Vagina (tissue), 2 donors: ENCODE measurements at regions not wholly inside any gene's neighbourhood (a gene's known extent, or its start where the extent isn't known, plus 50 kb on each side); places are given as distances from the start of the nearest gene placed in this dataset.

Experiments
- DNase-seq, 2 donors: peaks; one replicate each; pipeline ENCODE4 v3.0.0-alpha.2; 2017; ENCODE audit errors: extremely low spot score in 2 of 2
- H3K27ac ChIP-seq: fragments of 200-600 bp; sonication (generic); one replicate; pipeline ENCODE4 v1.5.1; 2019
- H3K27me3 ChIP-seq: fragments of 200-600 bp; sonication (generic); one replicate; pipeline ENCODE4 v1.5.1; 2019
- H3K36me3 ChIP-seq, 2 donors: fragments of 200-600 bp; sonication (generic); one replicate each; pipeline ENCODE4 v1.5.1; 2017 to 2019
- H3K4me1 ChIP-seq: fragments of 200-600 bp; sonication (generic); one replicate; pipeline ENCODE4 v1.5.1; 2019
- H3K4me3 ChIP-seq, 2 donors: fragments of 200-600 bp; sonication (generic); 1 replicate in 1 of 2; 2 replicates in 1 of 2; pipeline ENCODE4 v1.5.1; 2016 to 2019
- H3K9me3 ChIP-seq: fragments of 200-600 bp; sonication (generic); one replicate; pipeline ENCODE4 v1.5.1; 2019
- CTCF ChIP-seq, 3 experiments: fragments of 450-650 bp in 2 of 3; fragments of 200-600 bp in 1 of 3; sonication (generic) in 1 of 3; IDR thresholded peaks; one replicate each; pipeline ENCODE4 v1.5.1; 2017 to 2019; ENCODE audit warnings: antibody characterized with exemption in 3 of 3, mild to moderate bottlenecking in 2 of 3, moderate library complexity in 2 of 3
- POLR2A ChIP-seq, 2 donors: fragments of 450-650 bp; IDR thresholded peaks; one replicate each; pipeline ENCODE4 v1.6.1; 2017; ENCODE audit warnings: antibody characterized with exemption in 2 of 2, mild to moderate bottlenecking in 2 of 2, moderate library complexity in 2 of 2
- POLR2AphosphoS5 ChIP-seq, 2 donors: sonication (generic); formaldehyde crosslinking; IDR thresholded peaks; one replicate each; pipeline ENCODE4 v1.9.0; 2017; ENCODE audit warnings: antibody characterized with exemption in 2 of 2, mild to moderate bottlenecking in 2 of 2, low read depth in 1 of 2; ENCODE audit not compliant: insufficient read depth in 1 of 2
- intact Hi-C: fragments of 100-400 bp; cut with DNase I; formaldehyde crosslinking; loops from one replicate; pipeline ENCODE4 v1.15.1; 2023

GRCh38 chr1:91616712-91617111, 116.1 kb downstream of the CDC7 start:
- Histone ChIP-seq H3K27me3 (no peaks in the 10 kb centered on the region), H3K4me3 (no peak overlapping the region), H3K4me1 (peaks cover 3% of the 10 kb centered on the region), H3K27ac (no peak overlapping the region), H3K9me3 (no peaks in the 10 kb centered on the region), H3K36me3 (no peaks in the 10 kb centered on the region)
- intact Hi-C loops = no loop called here
- no peak for DNase-seq
- no peak for TF ChIP-seq CTCF (IDR thresholded peaks at IDR 0.05)
- no peak for TF ChIP-seq POLR2AphosphoS5 (IDR thresholded peaks at IDR 0.05; ENCODE audit: insufficient read depth in 1 of 2, low read depth in 1 of 2)
- TF ChIP-seq POLR2A (IDR thresholded peaks at IDR 0.05) = no peak

GRCh38 chr1:91617285-91617765, 116.7 kb downstream of the CDC7 start:
- no peaks in the 10 kb centered on the region for H3K36me3 ChIP-seq
- no peak for DNase-seq
- intact Hi-C loops = no loop called here

GRCh38 chr1:91619881-91620280, 119.2 kb downstream of the CDC7 start:
- TF ChIP-seq POLR2A (IDR thresholded peaks at IDR 0.05) = no peak
- no peak for TF ChIP-seq POLR2AphosphoS5 (IDR thresholded peaks at IDR 0.05; ENCODE audit: insufficient read depth in 1 of 2, low read depth in 1 of 2)
- no peak for TF ChIP-seq CTCF (IDR thresholded peaks at IDR 0.05)
- no peaks in the 10 kb centered on the region for H3K9me3 ChIP-seq
- no peaks in the 10 kb centered on the region for H3K36me3 ChIP-seq
- no peak overlapping the region for H3K27ac ChIP-seq
- intact Hi-C loops = no loop called here
- H3K4me1 ChIP-seq = peaks cover 16% of the 10 kb centered on the region
- no peak for DNase-seq
- H3K27me3 ChIP-seq = no peaks in the 10 kb centered on the region
- H3K4me3 ChIP-seq = no peak overlapping the region

More at GRCh38 chr1:91617285-91617765, 116.7 kb downstream of the CDC7 start:
- H3K27ac ChIP-seq = no peak overlapping the region
- TF ChIP-seq CTCF (IDR thresholded peaks at IDR 0.05) = no peak
- TF ChIP-seq POLR2A (IDR thresholded peaks at IDR 0.05) = no peak
- no peak for TF ChIP-seq POLR2AphosphoS5 (IDR thresholded peaks at IDR 0.05; ENCODE audit: insufficient read depth in 1 of 2, low read depth in 1 of 2)
- no peak overlapping the region for H3K4me3 ChIP-seq
- peaks cover 9% of the 10 kb centered on the region for H3K4me1 ChIP-seq
- no peaks in the 10 kb centered on the region for H3K27me3 ChIP-seq
- no peaks in the 10 kb centered on the region for H3K9me3 ChIP-seq

GRCh38 chr1:91621360-91621759, 120.7 kb downstream of the CDC7 start:
- no peaks in the 10 kb centered on the region for H3K9me3 ChIP-seq
- no peaks in the 10 kb centered on the region for H3K36me3 ChIP-seq
- H3K27me3 ChIP-seq = no peaks in the 10 kb centered on the region
- no peak overlapping the region for H3K4me3 ChIP-seq
- intact Hi-C loops = no loop called here
- no peak for DNase-seq
- peaks cover 16% of the 10 kb centered on the region for H3K4me1 ChIP-seq
- no peak for TF ChIP-seq POLR2A (IDR thresholded peaks at IDR 0.05)
- no peak for TF ChIP-seq POLR2AphosphoS5 (IDR thresholded peaks at IDR 0.05; ENCODE audit: insufficient read depth in 1 of 2, low read depth in 1 of 2)
- TF ChIP-seq CTCF (IDR thresholded peaks at IDR 0.05) = no peak
- peak overlapping the region; percentile 68 for H3K27ac ChIP-seq

GRCh38 chr1:91621907-91622306, 121.3 kb downstream of the CDC7 start:
- intact Hi-C loops = no loop called here
- Histone ChIP-seq H3K36me3 (no peaks in the 10 kb centered on the region), H3K4me3 (no peak overlapping the region), H3K27ac (peak overlapping the region; percentile 68), H3K27me3 (no peaks in the 10 kb centered on the region), H3K4me1 (peaks cover 16% of the 10 kb centered on the region), H3K9me3 (no peaks in the 10 kb centered on the region)
- no peak for TF ChIP-seq POLR2AphosphoS5 (IDR thresholded peaks at IDR 0.05; ENCODE audit: insufficient read depth in 1 of 2, low read depth in 1 of 2)
- TF ChIP-seq CTCF (IDR thresholded peaks at IDR 0.05) = no peak
- TF ChIP-seq POLR2A (IDR thresholded peaks at IDR 0.05) = no peak
- no peak for DNase-seq
